T-helper 2 cell treated with Interferon-gamma antibody and Interleukin-4, amounts not matched to agents 100 ng/mL and 5 ng/mL, for 36 hours (primary cell): ENCODE measurements at regions not wholly inside any gene's neighbourhood (a gene's known extent, or its start where the extent isn't known, plus 50 kb on each side); places are given as distances from the start of the nearest gene placed in this dataset.

Source experiments
- intact Hi-C: fragments of 100-400 bp; cut with micrococcal nuclease; formaldehyde crosslinking; loops from one replicate; pipeline ENCODE4 v1.15.1; 2023

- intact Hi-C loops, result no loop called here
Measured at GRCh38 chr17:33639103-33639880, 346.2 kb upstream of the ASIC2 start.

- intact Hi-C loops, result no loop called here
Measured at GRCh38 chr17:33640629-33641028, 347.5 kb upstream of the ASIC2 start.

- intact Hi-C loops, result no loop called here
Measured at GRCh38 chr17:33642002-33642401, 348.9 kb upstream of the ASIC2 start.

- intact Hi-C loops, result no loop called here
Measured at GRCh38 chr17:33647956-33648355, 354.9 kb upstream of the ASIC2 start.

GRCh38 chr17:33650304-33650703 is 357.2 kb upstream of the ASIC2 start:
- intact Hi-C loops, result no loop called here

GRCh38 chr17:33651686-33652085 is 358.6 kb upstream of the ASIC2 start:
- intact Hi-C loops, result no loop called here

- intact Hi-C loops, result no loop called here
Measured at GRCh38 chr17:33652731-33653398, 359.8 kb upstream of the ASIC2 start.

- intact Hi-C loops, result no loop called here
Measured at GRCh38 chr17:33653399-33653788, 360.3 kb upstream of the ASIC2 start.

- intact Hi-C loops, result no loop called here
Measured at GRCh38 chr17:33657181-33657580, 364.1 kb upstream of the ASIC2 start.

- intact Hi-C loops, result no loop called here
Measured at GRCh38 chr17:33661975-33662374, 368.9 kb upstream of the ASIC2 start.

GRCh38 chr17:33664116-33664840 is 371.2 kb upstream of the ASIC2 start:
- intact Hi-C loops, result no loop called here

GRCh38 chr17:33667052-33667509 is 374.0 kb upstream of the ASIC2 start:
- intact Hi-C loops, result no loop called here

- intact Hi-C loops, result no loop called here
Measured at GRCh38 chr17:33667671-33668070, 374.6 kb upstream of the ASIC2 start.

GRCh38 chr17:33668516-33668915 is 375.4 kb upstream of the ASIC2 start:
- intact Hi-C loops, result no loop called here

- intact Hi-C loops, result loop anchor here (5.0 kb wide), 1 partner anchor 149 kb away; no protein-coding TSS in a partner anchor
Measured at GRCh38 chr17:33671491-33671890, 378.4 kb upstream of the ASIC2 start.

- intact Hi-C loops, result loop anchor here (5.0 kb wide), 1 partner anchor 152 kb away; no protein-coding TSS in a partner anchor
Measured at GRCh38 chr17:33674685-33675084, 381.6 kb upstream of the ASIC2 start.

- intact Hi-C loops, result no loop called here
Measured at GRCh38 chr17:33676444-33676843, 383.3 kb upstream of the ASIC2 start.

- intact Hi-C loops, result no loop called here
Measured at GRCh38 chr17:33679595-33679994, 386.5 kb upstream of the ASIC2 start.

- intact Hi-C loops, result no loop called here
Measured at GRCh38 chr17:33680472-33680871, 387.4 kb upstream of the ASIC2 start.

GRCh38 chr17:33682599-33682998 is 389.5 kb upstream of the ASIC2 start:
- intact Hi-C loops, result no loop called here

GRCh38 chr17:33684735-33685134 is 391.6 kb upstream of the ASIC2 start:
- intact Hi-C loops, result no loop called here

- intact Hi-C loops, result no loop called here
Measured at GRCh38 chr17:33686171-33686570, 393.1 kb upstream of the ASIC2 start.
